Transverse colon (tissue), 4 donors: ENCODE measurements at regions not wholly inside any gene's neighbourhood (a gene's known extent, or its start where the extent isn't known, plus 50 kb on each side); places are given as distances from the start of the nearest gene placed in this dataset.
"Not testable (repeated sequence)": the region's sequence is repeated elsewhere in the genome, so short reads cannot be mapped to it uniquely, and the experiment has no call there.

Experiments
- DNase-seq: peaks from one replicate; pipeline ENCODE4 v3.0.0-alpha.2; 2019
- H3K27ac ChIP-seq, 4 donors: fragments of 200-600 bp; sonication (generic); 2 replicates each; pipeline ENCODE4 v1.5.1; 2016 to 2018; ENCODE audit warnings: inconsistent platforms in 4 of 4
- H3K27me3 ChIP-seq: fragments of 200-600 bp; sonication (generic); 2 replicates; pipeline ENCODE4 v1.5.1; 2017; ENCODE audit warnings: inconsistent platforms
- H3K36me3 ChIP-seq, 4 donors: fragments of 200-600 bp; sonication (generic); 2 replicates each; pipeline ENCODE4 v1.5.1; 2017 to 2019; ENCODE audit warnings: inconsistent platforms in 4 of 4
- H3K4me1 ChIP-seq, 4 donors: fragments of 200-600 bp; sonication (generic); 2 replicates each; pipeline ENCODE4 v1.5.1; 2017 to 2020; ENCODE audit warnings: inconsistent platforms in 4 of 4
- H3K4me3 ChIP-seq, 4 donors: fragments of 200-600 bp; sonication (generic); 1 replicate in 1 of 4; 2 replicates in 3 of 4; pipeline versions ENCODE4 v1.5.1 to v1.6.1; 2017 to 2019; ENCODE audit warnings: inconsistent platforms in 4 of 4
- H3K9me3 ChIP-seq, 2 donors: fragments of 200-600 bp; sonication (generic); 2 replicates each; pipeline ENCODE4 v1.5.1; 2017 to 2019; ENCODE audit warnings: inconsistent platforms in 2 of 2
- WGBS, 2 donors: methylation state at CpG; one replicate each; pipeline ENCODE4 v1.1.5; 2018; ENCODE audit warnings: low coverage in 1 of 2; 5-methylcytosine and 5-hydroxymethylcytosine counted together
- in situ Hi-C, 4 donors: fragments of 200-750 bp; cut with MboI; loops; one replicate each; pipeline versions ENCODE4 v1.15.0 to v1.15.1; 2017; ENCODE audit warnings: low sequenced_read_pairs in 3 of 4, low pct_ligation_motif_present in 1 of 4, low pct_unique_long_range_greater_than_20kb in 1 of 4
- intact Hi-C: fragments of 100-400 bp; cut with DNase I; formaldehyde crosslinking; loops from one replicate; pipeline ENCODE4 v1.15.1; 2023; ENCODE audit warnings: low total_unique reads

- H3K36me3 ChIP-seq, in situ Hi-C loops, intact Hi-C loops, H3K27me3 ChIP-seq, H3K27ac ChIP-seq, H3K9me3 ChIP-seq, DNase-seq, H3K4me3 ChIP-seq, H3K4me1 ChIP-seq: not testable (repeated sequence)
- WGBS, 2 donors = no CpG with 5 or more reads among the region's 4 CpGs
Observed at GRCh38 chr9:38944881-38945449, 225.0 kb upstream of the FAM240B start.

GRCh38 chr9:38940501-38940900 lies 220.6 kb upstream of the FAM240B start:
- H3K4me1 ChIP-seq, H3K27ac ChIP-seq, H3K4me3 ChIP-seq, H3K9me3 ChIP-seq, intact Hi-C loops, DNase-seq, H3K27me3 ChIP-seq, in situ Hi-C loops, H3K36me3 ChIP-seq: not testable (repeated sequence)
- WGBS, 2 donors = no CpG with 5 or more reads among the region's 9 CpGs

GRCh38 chr9:38938637-38939036 lies 218.7 kb upstream of the FAM240B start:
- H3K9me3 ChIP-seq, H3K27ac ChIP-seq, in situ Hi-C loops, H3K4me3 ChIP-seq, H3K4me1 ChIP-seq, H3K27me3 ChIP-seq, DNase-seq, intact Hi-C loops, H3K36me3 ChIP-seq: not testable (repeated sequence)
- 67% methylated on average over 1 of the region's 4 CpGs; no CpG with 5 or more reads in 1 of the 2 donors for whole genome bisulfite sequencing, 2 donors

GRCh38 chr9:38927970-38928369 lies 208.0 kb upstream of the FAM240B start:
- H3K36me3 ChIP-seq, H3K4me1 ChIP-seq, H3K27me3 ChIP-seq, in situ Hi-C loops, intact Hi-C loops, H3K4me3 ChIP-seq, DNase-seq, H3K9me3 ChIP-seq, H3K27ac ChIP-seq: not testable (repeated sequence)
- WGBS, 2 donors = 71% methylated on average over 2 of the region's 4 CpGs; no CpG with 5 or more reads in 1 of the 2 donors

GRCh38 chr9:38926565-38926964 lies 206.6 kb upstream of the FAM240B start:
- H3K4me3 ChIP-seq, intact Hi-C loops, H3K27me3 ChIP-seq, H3K36me3 ChIP-seq, in situ Hi-C loops, H3K4me1 ChIP-seq, H3K27ac ChIP-seq, DNase-seq, H3K9me3 ChIP-seq: not testable (repeated sequence)
- WGBS, 2 donors = no CpG with 5 or more reads among the region's 3 CpGs

- intact Hi-C loops, H3K27ac ChIP-seq, H3K27me3 ChIP-seq, H3K9me3 ChIP-seq, H3K4me1 ChIP-seq, in situ Hi-C loops, H3K36me3 ChIP-seq, H3K4me3 ChIP-seq, DNase-seq: not testable (repeated sequence)
- no CpG with 5 or more reads among the region's 3 CpGs for WGBS, 2 donors
Observed at GRCh38 chr9:38921253-38921652, 201.3 kb upstream of the FAM240B start.

- H3K4me1 ChIP-seq, DNase-seq, H3K4me3 ChIP-seq, H3K9me3 ChIP-seq, H3K36me3 ChIP-seq, intact Hi-C loops, H3K27ac ChIP-seq, in situ Hi-C loops, H3K27me3 ChIP-seq: not testable (repeated sequence)
- no CpG with 5 or more reads among the region's 4 CpGs for WGBS, 2 donors
Observed at GRCh38 chr9:38910629-38911028, 190.7 kb upstream of the FAM240B start.

- H3K27me3 ChIP-seq, H3K27ac ChIP-seq, in situ Hi-C loops, H3K4me3 ChIP-seq, H3K4me1 ChIP-seq, intact Hi-C loops, H3K36me3 ChIP-seq, DNase-seq, H3K9me3 ChIP-seq: not testable (repeated sequence)
- no CpG with 5 or more reads among the region's 11 CpGs for WGBS, 2 donors
Observed at GRCh38 chr9:38904719-38905118, 184.8 kb upstream of the FAM240B start.

- H3K4me3 ChIP-seq, H3K36me3 ChIP-seq, intact Hi-C loops, in situ Hi-C loops, DNase-seq, H3K27me3 ChIP-seq, H3K4me1 ChIP-seq, H3K9me3 ChIP-seq, H3K27ac ChIP-seq: not testable (repeated sequence)
- WGBS, 2 donors = no CpG with 5 or more reads among the region's 10 CpGs
Observed at GRCh38 chr9:38901534-38902177, 181.7 kb upstream of the FAM240B start.

- in situ Hi-C loops, DNase-seq, H3K27ac ChIP-seq, intact Hi-C loops, H3K9me3 ChIP-seq, H3K27me3 ChIP-seq, H3K4me1 ChIP-seq, H3K4me3 ChIP-seq, H3K36me3 ChIP-seq: not testable (repeated sequence)
- WGBS, 2 donors = 95% methylated on average over 9 of the region's 11 CpGs; no CpG with 5 or more reads in 1 of the 2 donors
Observed at GRCh38 chr9:38896404-38896803, 176.5 kb upstream of the FAM240B start.

- H3K4me3 ChIP-seq, H3K36me3 ChIP-seq, H3K27me3 ChIP-seq, H3K27ac ChIP-seq, H3K9me3 ChIP-seq, in situ Hi-C loops, DNase-seq, H3K4me1 ChIP-seq, intact Hi-C loops: not testable (repeated sequence)
- no CpG with 5 or more reads among the region's 1 CpG for WGBS, 2 donors
Observed at GRCh38 chr9:38895227-38895626, 175.3 kb upstream of the FAM240B start.
